ENCODE measurements at regions not wholly inside any gene's neighbourhood (a gene's known extent, or its start where the extent isn't known, plus 50 kb on each side); places are given as distances from the start of the nearest gene placed in this dataset.
"Not testable (repeated sequence)": the region's sequence is repeated elsewhere in the genome, so short reads cannot be mapped to it uniquely, and the experiment has no call there.

DNA sequence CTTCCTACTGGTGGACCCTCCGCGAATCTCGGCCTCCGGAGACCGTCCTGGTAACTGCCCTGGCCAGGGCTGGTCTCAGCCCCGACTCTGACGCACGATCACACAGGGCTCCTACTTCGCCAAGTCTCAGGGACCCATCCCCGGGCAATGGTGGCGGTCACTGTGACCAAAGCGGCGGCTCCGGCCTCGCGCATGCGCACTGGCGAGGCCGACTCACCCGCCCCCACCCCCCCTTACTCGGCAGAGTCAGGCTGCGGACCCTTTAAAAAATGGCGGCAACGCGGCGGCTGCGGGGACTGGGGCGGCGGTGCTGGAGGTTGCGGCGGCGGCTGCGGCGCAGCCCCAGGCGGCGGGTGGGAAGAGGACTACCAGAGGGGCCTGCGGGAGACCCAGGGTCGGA is 1581.3 kb downstream of the FOXD4L5 start:
- TF ChIP-seq, protein P1, sequence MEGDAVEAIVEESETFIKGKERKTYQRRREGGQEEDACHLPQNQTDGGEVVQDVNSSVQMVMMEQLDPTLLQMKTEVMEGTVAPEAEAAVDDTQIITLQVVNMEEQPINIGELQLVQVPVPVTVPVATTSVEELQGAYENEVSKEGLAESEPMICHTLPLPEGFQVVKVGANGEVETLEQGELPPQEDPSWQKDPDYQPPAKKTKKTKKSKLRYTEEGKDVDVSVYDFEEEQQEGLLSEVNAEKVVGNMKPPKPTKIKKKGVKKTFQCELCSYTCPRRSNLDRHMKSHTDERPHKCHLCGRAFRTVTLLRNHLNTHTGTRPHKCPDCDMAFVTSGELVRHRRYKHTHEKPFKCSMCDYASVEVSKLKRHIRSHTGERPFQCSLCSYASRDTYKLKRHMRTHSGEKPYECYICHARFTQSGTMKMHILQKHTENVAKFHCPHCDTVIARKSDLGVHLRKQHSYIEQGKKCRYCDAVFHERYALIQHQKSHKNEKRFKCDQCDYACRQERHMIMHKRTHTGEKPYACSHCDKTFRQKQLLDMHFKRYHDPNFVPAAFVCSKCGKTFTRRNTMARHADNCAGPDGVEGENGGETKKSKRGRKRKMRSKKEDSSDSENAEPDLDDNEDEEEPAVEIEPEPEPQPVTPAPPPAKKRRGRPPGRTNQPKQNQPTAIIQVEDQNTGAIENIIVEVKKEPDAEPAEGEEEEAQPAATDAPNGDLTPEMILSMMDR (IDR thresholded peaks at IDR 0.05), result not testable (repeated sequence)
- TF ChIP-seq POLR2AphosphoS5, TCF7L2 (IDR thresholded peaks at IDR 0.05; ENCODE audit: low read depth, low read length): not testable (repeated sequence)
